Right hindlimb (tissue), 1 donor: ENCODE measurements at regions not wholly inside any gene's neighbourhood (a gene's known extent, or its start where the extent isn't known, plus 50 kb on each side); places are given as distances from the start of the nearest gene placed in this dataset.
"Not testable (repeated sequence)": the region's sequence is repeated elsewhere in the genome, so short reads cannot be mapped to it uniquely, and the experiment has no call there.

ENCODE experiments used
- DNase-seq: peaks from one replicate; pipeline ENCODE4 v3.0.0-alpha.2; 2018

DNA sequence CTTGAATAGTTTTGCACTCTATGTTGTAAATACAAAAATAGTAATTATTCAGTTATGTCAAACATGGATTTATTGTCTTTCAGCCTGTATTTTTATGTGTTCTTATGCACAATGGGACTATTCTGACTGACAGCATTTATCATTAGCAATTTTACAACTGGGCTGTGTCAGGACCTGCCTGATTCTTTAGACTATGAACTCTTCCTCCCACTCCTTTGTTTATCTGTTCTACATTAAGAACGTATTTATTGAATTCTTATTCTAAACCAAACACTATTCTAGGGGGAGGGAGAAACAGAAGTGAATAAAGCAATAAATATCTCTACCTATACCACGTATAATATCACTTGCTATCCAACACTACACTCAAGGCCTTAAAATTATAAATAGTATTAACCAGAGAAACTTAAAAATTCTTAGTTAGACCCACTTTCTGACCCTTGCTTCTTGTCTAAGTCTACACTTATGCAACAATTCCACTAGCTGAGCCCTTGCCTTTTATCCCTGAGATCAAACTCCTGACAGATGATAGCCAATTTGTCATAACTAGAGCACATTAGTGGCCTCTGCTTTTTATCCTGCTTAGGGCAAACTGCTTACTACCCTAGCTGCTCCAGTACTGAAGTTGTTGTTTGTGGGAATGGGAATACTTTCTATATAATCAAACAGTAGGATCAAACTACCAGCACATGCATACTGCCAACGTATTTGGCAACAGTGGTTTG is 494.3 kb downstream of the BRINP3 start:
- no peak for DNase-seq

DNA sequence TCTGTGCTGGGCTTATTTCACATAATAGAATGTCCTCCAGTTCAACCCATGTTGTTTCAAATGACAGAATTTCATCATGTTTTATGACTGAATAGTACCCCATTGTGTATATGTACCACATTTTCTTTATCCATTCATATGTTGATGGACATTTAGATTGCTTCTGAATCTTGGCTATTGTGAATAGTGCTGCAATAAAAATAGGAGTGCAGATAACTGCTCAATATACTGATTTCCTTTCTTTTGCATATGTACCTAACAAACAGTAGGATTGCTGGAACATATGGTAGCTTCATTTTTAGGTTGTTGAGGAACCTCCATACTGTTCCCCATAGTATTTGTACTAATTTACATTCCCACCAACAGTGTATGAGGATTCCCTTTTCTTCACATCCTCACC is 491.1 kb downstream of the BRINP3 start:
- DNase-seq = no peak

DNA sequence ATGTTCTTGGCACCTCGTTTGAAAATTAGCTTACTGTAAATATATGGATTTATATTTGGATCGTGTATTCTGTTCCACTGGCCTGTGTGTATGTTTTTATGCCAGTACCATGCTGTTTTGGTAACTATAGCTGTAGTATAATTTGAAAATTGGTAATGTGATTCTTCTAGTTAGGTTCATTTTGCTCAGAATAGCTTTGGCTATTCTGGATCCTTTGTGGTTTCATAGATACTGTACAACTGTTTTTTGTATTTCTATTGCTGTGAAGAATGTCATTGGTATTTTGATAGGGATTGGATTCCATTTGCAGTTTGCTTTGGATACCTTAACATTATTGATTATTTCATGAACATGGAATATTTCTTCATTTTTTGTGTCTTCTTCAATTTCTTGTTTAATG is 490.2 kb downstream of the BRINP3 start:
- no peak for DNase-seq

- DNase-seq = no peak
Observed at GRCh38 chr1:189992856-189993255, 484.8 kb downstream of the BRINP3 start.

- no peak for DNase-seq
Observed at GRCh38 chr1:190000365-190000872, 477.2 kb downstream of the BRINP3 start.

DNA sequence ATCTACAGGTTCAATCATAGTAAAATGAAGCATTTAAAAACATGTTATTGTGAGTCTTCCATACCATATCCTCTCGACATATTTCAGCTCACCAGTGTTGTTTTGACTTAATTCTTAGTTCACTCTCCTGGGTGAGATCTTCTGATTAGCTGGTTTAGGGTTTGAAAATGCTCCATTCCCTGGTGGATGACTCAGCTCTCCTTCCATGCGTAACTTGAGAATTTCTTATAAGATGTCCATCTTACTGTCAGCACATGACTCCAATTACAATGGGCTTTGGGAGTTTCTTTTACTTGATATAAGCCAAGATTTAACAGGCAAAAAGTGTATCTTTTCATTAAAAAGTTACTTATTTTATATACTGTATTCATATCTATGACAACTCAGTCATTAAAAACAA is 476.5 kb downstream of the BRINP3 start:
- DNase-seq = no peak

GRCh38 chr1:190003376-190003775 is 474.3 kb downstream of the BRINP3 start:
- DNase-seq = no peak

GRCh38 chr1:190011585-190011984 is 466.1 kb downstream of the BRINP3 start:
- DNase-seq = no peak

DNA sequence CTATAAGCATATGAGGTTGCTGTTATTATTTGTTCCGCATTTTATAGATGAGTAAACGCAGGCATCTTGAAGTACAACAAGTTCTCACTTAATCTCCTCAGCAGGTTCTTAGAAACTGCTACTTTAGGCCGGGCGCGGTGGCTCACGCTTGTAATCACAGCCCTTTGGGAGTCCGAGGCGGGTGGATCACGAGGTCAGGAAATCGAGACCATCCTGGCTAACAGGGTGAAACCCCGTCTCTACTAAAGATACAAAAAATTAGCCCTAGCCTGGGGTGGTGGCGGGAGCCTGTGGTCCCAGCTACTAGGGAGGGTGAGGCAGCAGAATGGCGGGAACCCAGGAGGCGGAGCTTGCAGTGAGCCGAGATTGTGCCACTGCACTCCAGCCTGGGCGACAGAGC is 458.5 kb downstream of the BRINP3 start:
- DNase-seq = not testable (repeated sequence)

- DNase-seq = no peak
Observed at GRCh38 chr1:190019717-190020116, 457.9 kb downstream of the BRINP3 start.

- no peak for DNase-seq
Observed at GRCh38 chr1:190022709-190023108, 455.0 kb downstream of the BRINP3 start.

DNA sequence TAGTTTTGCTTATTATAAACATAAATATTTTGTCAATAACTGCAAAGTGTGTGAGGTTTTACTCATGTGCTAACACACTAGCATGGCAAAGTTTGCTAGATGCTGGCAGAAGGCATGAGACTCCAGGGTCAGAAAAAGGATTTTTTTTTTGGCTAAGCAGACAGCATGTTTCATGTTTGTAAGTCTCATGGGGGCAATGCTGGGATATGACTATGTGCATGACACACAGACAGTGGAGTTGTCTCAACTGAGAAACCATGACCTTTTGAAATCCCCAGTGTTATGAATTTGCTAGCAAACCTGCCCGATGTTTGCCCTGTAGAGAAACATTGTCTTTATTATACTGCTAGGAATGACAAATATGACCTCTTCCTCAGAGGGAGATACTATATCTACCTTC is 448.2 kb downstream of the BRINP3 start:
- no peak for DNase-seq

DNA sequence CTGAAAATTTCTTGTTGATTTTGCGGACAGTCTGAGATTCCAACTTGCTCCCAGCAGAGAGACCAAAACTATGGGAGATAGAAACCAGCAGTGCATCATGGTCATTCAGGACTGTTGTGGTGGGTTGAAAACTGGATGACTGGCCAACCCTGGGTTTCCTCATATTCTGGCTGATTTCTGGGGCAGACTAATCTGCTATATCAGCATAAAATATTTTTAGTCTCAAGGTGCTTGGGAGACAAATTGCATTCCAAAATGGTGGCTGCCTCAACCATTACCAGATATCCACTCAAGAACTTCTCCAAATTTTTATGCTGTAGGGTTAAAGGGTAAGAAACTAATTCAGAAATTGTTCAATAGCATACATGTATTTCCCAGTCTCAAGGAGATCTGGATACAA is 434.0 kb downstream of the BRINP3 start:
- no peak for DNase-seq

DNA sequence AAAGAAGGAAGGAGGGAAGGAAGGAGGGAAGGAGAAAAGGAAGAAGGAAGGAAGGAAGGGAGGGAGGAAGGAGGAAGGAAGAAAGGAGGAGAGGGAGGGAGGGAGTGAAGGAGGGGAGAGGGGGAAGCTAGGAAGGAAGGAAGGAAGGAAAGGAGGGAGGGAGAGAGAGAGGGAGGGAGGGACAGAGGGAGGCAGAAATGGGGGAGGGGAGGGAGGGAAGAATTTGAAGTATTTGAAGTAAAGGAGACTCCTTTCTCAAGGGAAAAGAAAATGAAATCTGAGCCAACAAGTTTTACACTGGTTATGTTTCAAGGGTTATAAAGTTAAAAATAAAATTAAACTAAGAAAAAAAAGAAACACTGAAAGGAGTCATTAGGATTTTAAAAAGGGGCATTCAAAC is 431.4 kb downstream of the BRINP3 start:
- DNase-seq = no peak
